Vagina (tissue), 2 donors: ENCODE measurements at regions not wholly inside any gene's neighbourhood (a gene's known extent, or its start where the extent isn't known, plus 50 kb on each side); places are given as distances from the start of the nearest gene placed in this dataset.

Experiments
- CTCF ChIP-seq, 3 experiments: fragments of 450-650 bp in 2 of 3; fragments of 200-600 bp in 1 of 3; sonication (generic) in 1 of 3; IDR thresholded peaks; one replicate each; pipeline ENCODE4 v1.5.1; 2017 to 2019; ENCODE audit warnings: antibody characterized with exemption in 3 of 3, mild to moderate bottlenecking in 2 of 3, moderate library complexity in 2 of 3
- POLR2A ChIP-seq, 2 donors: fragments of 450-650 bp; IDR thresholded peaks; one replicate each; pipeline ENCODE4 v1.6.1; 2017; ENCODE audit warnings: antibody characterized with exemption in 2 of 2, mild to moderate bottlenecking in 2 of 2, moderate library complexity in 2 of 2
- POLR2AphosphoS5 ChIP-seq, 2 donors: sonication (generic); formaldehyde crosslinking; IDR thresholded peaks; one replicate each; pipeline ENCODE4 v1.9.0; 2017; ENCODE audit warnings: antibody characterized with exemption in 2 of 2, mild to moderate bottlenecking in 2 of 2, low read depth in 1 of 2; ENCODE audit not compliant: insufficient read depth in 1 of 2

- TF ChIP-seq POLR2AphosphoS5 (IDR thresholded peaks at IDR 0.05; ENCODE audit: insufficient read depth in 1 of 2, low read depth in 1 of 2) (no peak), CTCF (IDR thresholded peaks at IDR 0.05) (no peak), POLR2A (IDR thresholded peaks at IDR 0.05) (no peak)
Measured at GRCh38 chr10:131688304-131688703, 212.5 kb upstream of the PPP2R2D start.
